H9 (cell line): ENCODE measurements at regions not wholly inside any gene's neighbourhood (a gene's known extent, or its start where the extent isn't known, plus 50 kb on each side); places are given as distances from the start of the nearest gene placed in this dataset.

ENCODE experiments used
- DNase-seq: peaks from one replicate; pipeline ENCODE4 v3.0.0-alpha.2; 2017
- H2AFZ ChIP-seq: one replicate; pipeline ENCODE4 v1.6.1; 2013; ENCODE audit warnings: mild to moderate bottlenecking, low read length, control low read depth, moderate library complexity
- H2AK5ac ChIP-seq: 2 replicates; pipeline ENCODE4 v1.6.1; 2013; ENCODE audit warnings: low read length, control low read depth, mixed read lengths; ENCODE audit not compliant: insufficient read length
- H2BK120ac ChIP-seq: one replicate; pipeline ENCODE4 v1.6.1; 2013; ENCODE audit warnings: low read depth, mild to moderate bottlenecking, low read length, control low read depth, inconsistent platforms; ENCODE audit not compliant: poor library complexity, severe bottlenecking
- H2BK12ac ChIP-seq: 2 replicates; pipeline ENCODE4 v1.6.1; 2013; ENCODE audit warnings: low read length, control low read depth, mixed read lengths, low read depth; ENCODE audit not compliant: insufficient read length
- H2BK15ac ChIP-seq: 2 replicates; pipeline ENCODE4 v1.6.1; 2013; ENCODE audit warnings: low read depth, low read length, control low read depth
- H2BK20ac ChIP-seq: one replicate; pipeline ENCODE4 v1.6.1; 2013; ENCODE audit warnings: low read depth, mild to moderate bottlenecking, low read length, control low read depth, inconsistent platforms; ENCODE audit not compliant: poor library complexity, severe bottlenecking
- H2BK5ac ChIP-seq: 2 replicates; pipeline ENCODE4 v1.6.1; 2013; ENCODE audit warnings: low read length, control low read depth, mixed read lengths; ENCODE audit not compliant: insufficient read length
- H3K14ac ChIP-seq: 2 replicates; pipeline ENCODE4 v1.6.1; 2013; ENCODE audit warnings: low read length, control low read depth; ENCODE audit not compliant: insufficient read depth
- H3K18ac ChIP-seq: 2 replicates; pipeline ENCODE4 v1.6.1; 2013; ENCODE audit warnings: low read depth, mild to moderate bottlenecking, mixed read lengths, low read length, control low read depth; ENCODE audit not compliant: insufficient read length
- H3K23ac ChIP-seq: 2 replicates; pipeline ENCODE4 v1.6.1; 2013; ENCODE audit warnings: low read length, control low read depth, mixed read lengths, low read depth; ENCODE audit not compliant: insufficient read length
- H3K23me2 ChIP-seq: 2 replicates; pipeline ENCODE4 v1.6.1; 2013; ENCODE audit warnings: low read depth, mild to moderate bottlenecking, mixed read lengths, low read length, control low read depth; ENCODE audit not compliant: insufficient read length, poor library complexity, severe bottlenecking
- H3K27ac ChIP-seq: 2 replicates; pipeline ENCODE4 v1.5.1; 2013; ENCODE audit warnings: low read length, control low read depth, mixed read lengths, low read depth; ENCODE audit not compliant: insufficient read length
- H3K27me3 ChIP-seq: 2 replicates; pipeline ENCODE4 v1.6.1; 2013; ENCODE audit warnings: low read length, control low read depth, inconsistent platforms; ENCODE audit not compliant: insufficient read depth
- H3K4ac ChIP-seq: 2 replicates; pipeline ENCODE4 v1.6.1; 2013; ENCODE audit warnings: low read depth, mild to moderate bottlenecking, control low read depth, inconsistent platforms, low read length, moderate library complexity
- H3K4me1 ChIP-seq: 2 replicates; pipeline ENCODE4 v1.6.1; 2013; ENCODE audit warnings: low read length, control low read depth, inconsistent platforms; ENCODE audit not compliant: insufficient read depth
- H3K4me2 ChIP-seq: 2 replicates; pipeline ENCODE4 v1.6.1; 2013; ENCODE audit warnings: low read length, control low read depth, mixed read lengths; ENCODE audit not compliant: insufficient read length, insufficient read depth
- H3K56ac ChIP-seq: 2 replicates; pipeline ENCODE4 v1.6.1; 2013; ENCODE audit warnings: low read depth, mild to moderate bottlenecking, mixed read lengths, low read length, control low read depth; ENCODE audit not compliant: insufficient read length
- H3K79me1 ChIP-seq: 2 replicates; pipeline ENCODE4 v1.6.1; 2013; ENCODE audit warnings: low read depth, mild to moderate bottlenecking, moderate library complexity, low read length, control low read depth, inconsistent platforms; ENCODE audit not compliant: insufficient read depth, poor library complexity, severe bottlenecking
- H3K79me2 ChIP-seq: 2 replicates; pipeline ENCODE4 v1.6.1; 2013; ENCODE audit warnings: low read length, control low read depth, inconsistent platforms; ENCODE audit not compliant: insufficient read depth
- H3K9ac ChIP-seq: 2 replicates; pipeline ENCODE4 v1.6.1; 2013; ENCODE audit warnings: low read length, control low read depth, mixed read lengths; ENCODE audit not compliant: insufficient read length; ENCODE audit errors: extremely low read depth
- H3K9me3 ChIP-seq: one replicate; pipeline ENCODE4 v1.6.1; 2013; ENCODE audit warnings: low read depth, low read length, inconsistent platforms; ENCODE audit not compliant: control insufficient read depth
- H3T11ph ChIP-seq: one replicate; pipeline ENCODE4 v1.6.1; 2013; ENCODE audit warnings: mild to moderate bottlenecking, low read length, control low read depth, inconsistent platforms
- H4K20me1 ChIP-seq: one replicate; pipeline ENCODE4 v1.6.1; 2013; ENCODE audit not compliant: control insufficient read depth, insufficient read length, insufficient read depth
- H4K5ac ChIP-seq: 2 replicates; pipeline ENCODE4 v1.6.1; 2013; ENCODE audit warnings: low read depth, mild to moderate bottlenecking, mixed read lengths, low read length, control low read depth; ENCODE audit not compliant: insufficient read length
- H4K8ac ChIP-seq: replicated peaks from 2 replicates; pipeline ENCODE4 v1.6.1; 2013; ENCODE audit warnings: low read length, control low read depth, mixed read lengths, low read depth; ENCODE audit not compliant: insufficient read length
- H4K91ac ChIP-seq: 2 replicates; pipeline ENCODE4 v1.6.1; 2013; ENCODE audit warnings: low read depth, mild to moderate bottlenecking, moderate library complexity, mixed read lengths, low read length, control low read depth; ENCODE audit not compliant: insufficient read length
- H3K27ac Mint-ChIP-seq, 3 experiments: 2 replicates in 2 of 3; 3 replicates in 1 of 3; pipeline ENCODE4 v1.8.0; 2020 to 2021; ENCODE audit warnings: mixed read lengths in 3 of 3, mild to moderate bottlenecking in 1 of 3, moderate library complexity in 1 of 3
- H3K27me3 Mint-ChIP-seq: 2 replicates; pipeline ENCODE4 v1.8.0; 2021; ENCODE audit warnings: low read depth, mild to moderate bottlenecking, moderate library complexity, mixed read lengths
- H3K36me3 Mint-ChIP-seq, 3 experiments: 2 replicates in 2 of 3; 3 replicates in 1 of 3; pipeline ENCODE4 v1.8.0; 2020 to 2021; ENCODE audit warnings: low read depth in 3 of 3, mixed read lengths in 3 of 3; ENCODE audit not compliant: insufficient read depth in 1 of 3
- H3K4me1 Mint-ChIP-seq, 2 experiments: 2 replicates each; pipeline ENCODE4 v1.8.0; 2020; ENCODE audit warnings: mixed read lengths in 2 of 2
- H3K4me3 Mint-ChIP-seq, 2 experiments: 2 replicates in 1 of 2; 3 replicates in 1 of 2; pipeline ENCODE4 v1.8.0; 2020 to 2021; ENCODE audit warnings: mild to moderate bottlenecking in 2 of 2, mixed read lengths in 2 of 2, moderate library complexity in 1 of 2
- H3K9me3 Mint-ChIP-seq, 2 experiments: 2 replicates in 1 of 2; 3 replicates in 1 of 2; pipeline ENCODE4 v1.8.0; 2020; ENCODE audit warnings: mild to moderate bottlenecking in 2 of 2, mixed read lengths in 2 of 2, moderate library complexity in 1 of 2
- WGBS: extraction: QIAGEN DNeasy Blood & Tissue Kit; methylation state at CpG from one replicate; pipeline ENCODE4 v1.1.7; 2013; ENCODE audit warnings: missing lambda C conversion rate, low lambda C conversion rate, mixed read lengths; ENCODE audit not compliant: insufficient read length; ENCODE audit errors: extremely low coverage; 5-methylcytosine and 5-hydroxymethylcytosine counted together
- TF ChIP-seq, protein P1 (sequence below): fragments of 200-600 bp; sonication (generic); conservative IDR thresholded peaks from 3 replicates; pipeline ENCODE4 v1.8.0; 2021; ENCODE audit warnings: antibody characterized with exemption, mild to moderate bottlenecking

DNA sequence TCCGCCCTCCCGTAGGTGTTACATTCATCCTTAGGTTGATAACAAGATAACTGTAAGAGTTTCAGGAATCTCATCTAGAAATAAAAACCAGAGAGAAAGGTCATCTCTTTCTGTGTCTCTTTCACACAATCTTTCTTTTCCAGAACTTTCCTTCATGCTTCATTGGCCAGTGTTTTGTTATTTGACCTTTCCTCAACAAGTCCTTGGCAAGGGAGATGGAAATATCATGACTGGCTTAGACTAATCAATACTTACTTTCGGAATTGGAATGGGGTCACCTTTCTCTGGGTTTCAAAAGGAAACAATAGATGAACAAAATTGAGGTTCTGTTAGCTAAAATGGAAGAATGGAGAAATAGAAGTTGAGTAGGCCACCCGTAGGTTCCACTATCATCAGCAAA, 72.9 kb upstream of the PPP2R5A start:
- Histone ChIP-seq H2AFZ (no peak overlapping the region), H4K20me1 (no peaks in the 10 kb centered on the region), H4K91ac (no peak overlapping the region), H3K79me2 (no peaks in the 10 kb centered on the region), H3K9me3 (no peaks in the 10 kb centered on the region), H3K23ac (no peak overlapping the region), H2BK20ac (no peak overlapping the region), H4K8ac (no peak overlapping the region), H3K56ac (no peak overlapping the region), H3K18ac (no peak overlapping the region), H3K79me1 (no peaks in the 10 kb centered on the region), H2AK5ac (no peak overlapping the region), H3K23me2 (no peaks in the 10 kb centered on the region), H2BK12ac (no peak overlapping the region), H3K9ac (no peak overlapping the region), H3K4me1 (no peaks in the 10 kb centered on the region), H2BK120ac (no peak overlapping the region), H3K14ac (no peak overlapping the region), H3K27ac (no peak overlapping the region), H3K4me2 (no peak overlapping the region), H2BK15ac (no peak overlapping the region), H3K27me3 (no peaks in the 10 kb centered on the region), H3K4ac (no peak overlapping the region), H3T11ph (no peak overlapping the region), H2BK5ac (no peak overlapping the region), H4K5ac (no peak overlapping the region)
- Mint-ChIP-seq H3K36me3 (no peaks in the 10 kb centered on the region; a peak in 1 of 7 replicates), H3K27me3 (no peaks in the 10 kb centered on the region), H3K9me3 (no peaks in the 10 kb centered on the region), H3K4me3 (no peak overlapping the region), H3K27ac (no peak overlapping the region), H3K4me1 (peaks cover 14 to 18% of the 10 kb centered on the region in 2 experiments)
- no CpG with 5 or more reads among the region's 4 CpGs for WGBS
- TF ChIP-seq, protein P1, sequence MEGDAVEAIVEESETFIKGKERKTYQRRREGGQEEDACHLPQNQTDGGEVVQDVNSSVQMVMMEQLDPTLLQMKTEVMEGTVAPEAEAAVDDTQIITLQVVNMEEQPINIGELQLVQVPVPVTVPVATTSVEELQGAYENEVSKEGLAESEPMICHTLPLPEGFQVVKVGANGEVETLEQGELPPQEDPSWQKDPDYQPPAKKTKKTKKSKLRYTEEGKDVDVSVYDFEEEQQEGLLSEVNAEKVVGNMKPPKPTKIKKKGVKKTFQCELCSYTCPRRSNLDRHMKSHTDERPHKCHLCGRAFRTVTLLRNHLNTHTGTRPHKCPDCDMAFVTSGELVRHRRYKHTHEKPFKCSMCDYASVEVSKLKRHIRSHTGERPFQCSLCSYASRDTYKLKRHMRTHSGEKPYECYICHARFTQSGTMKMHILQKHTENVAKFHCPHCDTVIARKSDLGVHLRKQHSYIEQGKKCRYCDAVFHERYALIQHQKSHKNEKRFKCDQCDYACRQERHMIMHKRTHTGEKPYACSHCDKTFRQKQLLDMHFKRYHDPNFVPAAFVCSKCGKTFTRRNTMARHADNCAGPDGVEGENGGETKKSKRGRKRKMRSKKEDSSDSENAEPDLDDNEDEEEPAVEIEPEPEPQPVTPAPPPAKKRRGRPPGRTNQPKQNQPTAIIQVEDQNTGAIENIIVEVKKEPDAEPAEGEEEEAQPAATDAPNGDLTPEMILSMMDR = no peak
- DNase-seq = no peak
